HUES64 (cell line): ENCODE measurements at regions not wholly inside any gene's neighbourhood (a gene's known extent, or its start where the extent isn't known, plus 50 kb on each side); places are given as distances from the start of the nearest gene placed in this dataset.

Experiments used
- H3K27ac ChIP-seq: 2 replicates; pipeline ENCODE4 v1.7.0; 2013; ENCODE audit warnings: low read depth, low read length, inconsistent platforms
- H3K27me3 ChIP-seq: 2 replicates; pipeline ENCODE4 v1.6.1; 2013; ENCODE audit warnings: mild to moderate bottlenecking, low read length; ENCODE audit not compliant: insufficient read depth
- H3K36me3 ChIP-seq: 2 replicates; pipeline ENCODE4 v1.6.1; 2013; ENCODE audit warnings: mild to moderate bottlenecking, low read length; ENCODE audit not compliant: insufficient read depth
- H3K4me1 ChIP-seq: 2 replicates; pipeline ENCODE4 v1.6.1; 2013; ENCODE audit warnings: mild to moderate bottlenecking, low read length, moderate library complexity; ENCODE audit not compliant: insufficient read depth
- H3K4me3 ChIP-seq: 2 replicates; pipeline ENCODE4 v1.5.1; 2013; ENCODE audit warnings: mild to moderate bottlenecking, low read length, moderate library complexity
- H3K9ac ChIP-seq: 2 replicates; pipeline ENCODE4 v1.6.1; 2013; ENCODE audit warnings: mild to moderate bottlenecking, low read depth, low read length
- H3K9me3 ChIP-seq: 2 replicates; pipeline ENCODE4 v1.6.1; 2013; ENCODE audit warnings: low read depth, low read length; ENCODE audit not compliant: insufficient read depth
- WGBS: fragments of 150-250, 120-280 bp; methylation state at CpG from one replicate; pipeline ENCODE4 v1.1.7; 2013; ENCODE audit warnings: missing lambda C conversion rate; 5-methylcytosine and 5-hydroxymethylcytosine counted together

DNA sequence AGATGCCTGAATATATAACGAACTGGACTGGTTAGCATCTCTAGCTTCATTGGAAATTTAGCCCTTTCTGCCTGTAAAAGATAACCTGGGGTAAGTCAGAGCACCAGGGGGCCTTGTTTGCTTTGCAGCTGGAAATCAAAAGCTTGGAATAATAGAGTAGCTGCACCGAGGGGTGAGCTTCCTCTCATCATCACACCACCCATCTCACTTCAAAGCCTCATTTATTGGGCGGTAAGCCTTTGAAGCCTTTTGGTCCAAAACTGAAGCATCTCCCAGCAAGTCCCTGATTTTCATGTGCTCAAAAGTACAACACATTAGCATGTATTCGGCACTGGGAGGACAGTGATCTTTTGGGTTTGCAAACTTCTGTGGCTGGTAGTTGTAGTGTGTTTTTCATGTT, 405.1 kb downstream of the FOXO1 start:
- Histone ChIP-seq H3K4me1 (peaks cover 4% of the 10 kb centered on the region; the same call in 1 of the 2 replicates), H3K9ac (no peak overlapping the region), H3K27me3 (no peaks in the 10 kb centered on the region), H3K4me3 (no peak overlapping the region), H3K36me3 (no peaks in the 10 kb centered on the region), H3K27ac (no peak overlapping the region), H3K9me3 (no peaks in the 10 kb centered on the region)
- WGBS, result 56% methylated on average over 4 of the region's 4 CpGs

DNA sequence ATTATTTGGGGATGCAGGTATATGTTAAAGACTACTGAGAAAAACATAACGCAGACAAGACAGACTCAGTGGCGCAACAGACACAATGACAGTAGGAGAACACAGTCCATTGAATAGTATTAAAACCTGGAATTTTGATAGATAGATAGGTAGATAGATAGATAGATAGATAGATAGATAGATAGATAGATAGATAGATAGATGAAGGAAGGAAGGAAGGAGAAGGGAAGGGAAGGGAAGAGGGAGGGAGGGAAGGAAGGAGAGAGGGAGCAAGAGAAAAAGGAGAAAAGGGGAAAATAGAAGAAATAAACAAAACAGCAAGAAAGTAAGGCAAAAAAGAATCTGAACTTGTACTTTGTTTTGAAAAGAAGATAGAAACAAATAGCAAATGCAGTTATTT, 404.5 kb downstream of the FOXO1 start:
- H3K27ac ChIP-seq, result no peak overlapping the region
- no peak overlapping the region for H3K4me3 ChIP-seq
- H3K9me3 ChIP-seq, result no peaks in the 10 kb centered on the region
- no peaks in the 10 kb centered on the region for H3K27me3 ChIP-seq
- 94% methylated on average over 2 of the region's 2 CpGs for WGBS
- no peaks in the 10 kb centered on the region for H3K36me3 ChIP-seq
- H3K4me1 ChIP-seq, result peaks cover 4% of the 10 kb centered on the region; the same call in 1 of the 2 replicates
- no peak overlapping the region for H3K9ac ChIP-seq

DNA sequence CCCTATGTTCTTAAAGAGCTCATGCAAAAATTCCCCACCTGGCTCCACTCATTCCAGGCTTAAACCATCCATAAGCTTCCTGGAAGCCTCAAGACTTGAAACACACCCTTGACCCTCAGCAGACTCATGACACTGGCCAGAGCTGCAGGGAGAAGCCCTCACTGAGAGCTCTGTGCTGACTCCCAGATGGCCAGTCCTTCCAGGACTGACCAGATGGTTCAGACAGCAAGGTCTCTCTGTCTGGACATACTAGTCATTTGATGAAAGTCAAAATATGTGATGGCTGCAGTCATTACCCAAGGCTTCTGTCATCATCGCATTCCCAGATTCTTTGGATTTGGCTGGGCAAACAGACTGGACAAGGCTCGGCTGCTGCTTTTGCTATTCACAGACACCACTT, 397.4 kb downstream of the FOXO1 start:
- H3K27ac ChIP-seq, result no peak overlapping the region
- 96% methylated on average over 2 of the region's 2 CpGs for WGBS
- H3K27me3 ChIP-seq, result no peaks in the 10 kb centered on the region
- no peaks in the 10 kb centered on the region for H3K9me3 ChIP-seq
- no peak overlapping the region for H3K9ac ChIP-seq
- H3K4me1 ChIP-seq, result peaks cover 12% of the 10 kb centered on the region; the same call in 1 of the 2 replicates
- H3K4me3 ChIP-seq, result no peak overlapping the region
- H3K36me3 ChIP-seq, result no peaks in the 10 kb centered on the region

DNA sequence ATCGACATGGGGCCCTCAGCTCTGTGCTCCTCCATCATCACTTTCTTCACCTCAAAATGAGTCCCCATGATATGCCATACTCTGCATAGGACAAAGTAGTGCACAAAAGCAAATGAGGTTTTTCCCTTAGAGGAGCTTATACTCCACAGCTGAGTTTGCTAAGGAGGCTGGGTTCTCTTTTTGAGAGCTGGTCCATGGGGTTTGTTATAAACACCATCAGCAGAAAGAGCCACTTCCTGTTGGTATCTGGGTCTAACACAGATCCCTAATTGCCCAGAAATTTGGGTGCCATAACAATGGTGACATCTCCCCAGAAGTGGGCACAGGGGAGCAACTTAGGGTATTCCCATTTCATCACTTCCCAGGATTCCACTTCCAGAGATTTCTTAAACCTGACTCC, 395.7 kb downstream of the FOXO1 start:
- Histone ChIP-seq H3K27ac (no peak overlapping the region), H3K4me3 (no peak overlapping the region), H3K9ac (no peak overlapping the region), H3K36me3 (no peaks in the 10 kb centered on the region), H3K27me3 (no peaks in the 10 kb centered on the region), H3K9me3 (no peaks in the 10 kb centered on the region), H3K4me1 (peaks cover 12% of the 10 kb centered on the region; the same call in 1 of the 2 replicates)
- 97% methylated on average over 1 of the region's 1 CpG for WGBS

DNA sequence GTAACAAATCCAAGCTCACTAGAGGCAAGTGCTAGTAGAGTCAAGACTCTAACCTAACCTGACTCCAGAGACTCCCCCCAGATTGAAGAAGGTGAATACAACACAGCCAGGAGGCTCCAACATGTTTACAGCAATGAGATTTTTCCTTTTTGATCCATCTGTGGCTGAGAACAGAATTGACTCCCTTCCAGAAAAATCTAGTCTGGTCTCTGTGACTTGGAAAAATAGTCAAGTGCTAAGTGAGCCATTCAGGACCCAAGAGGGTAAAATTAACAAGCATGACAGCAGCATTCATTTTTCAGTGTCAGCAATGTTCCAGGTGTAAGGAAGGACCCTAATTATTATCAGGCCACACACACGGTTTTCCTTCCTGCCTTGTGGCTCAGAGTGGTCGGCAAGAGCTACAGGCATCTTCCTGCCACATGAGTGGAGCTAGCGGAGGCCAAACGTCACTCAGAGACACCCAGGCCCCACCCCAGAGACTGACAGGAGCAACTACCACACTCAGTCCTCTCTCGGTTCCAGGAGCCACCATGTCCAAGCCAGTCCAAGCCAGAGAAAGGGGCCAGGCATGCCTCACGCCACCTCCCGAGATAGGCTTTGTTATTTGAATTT, 395.1 kb downstream of the FOXO1 start:
- H3K9me3 ChIP-seq, result no peaks in the 10 kb centered on the region
- H3K27ac ChIP-seq, result no peak overlapping the region
- WGBS, result 85% methylated on average over 7 of the region's 7 CpGs
- H3K4me3 ChIP-seq, result no peak overlapping the region
- H3K9ac ChIP-seq, result no peak overlapping the region
- H3K27me3 ChIP-seq, result no peaks in the 10 kb centered on the region
- no peaks in the 10 kb centered on the region for H3K36me3 ChIP-seq
- H3K4me1 ChIP-seq, result peaks cover 12% of the 10 kb centered on the region; the same call in 1 of the 2 replicates

DNA sequence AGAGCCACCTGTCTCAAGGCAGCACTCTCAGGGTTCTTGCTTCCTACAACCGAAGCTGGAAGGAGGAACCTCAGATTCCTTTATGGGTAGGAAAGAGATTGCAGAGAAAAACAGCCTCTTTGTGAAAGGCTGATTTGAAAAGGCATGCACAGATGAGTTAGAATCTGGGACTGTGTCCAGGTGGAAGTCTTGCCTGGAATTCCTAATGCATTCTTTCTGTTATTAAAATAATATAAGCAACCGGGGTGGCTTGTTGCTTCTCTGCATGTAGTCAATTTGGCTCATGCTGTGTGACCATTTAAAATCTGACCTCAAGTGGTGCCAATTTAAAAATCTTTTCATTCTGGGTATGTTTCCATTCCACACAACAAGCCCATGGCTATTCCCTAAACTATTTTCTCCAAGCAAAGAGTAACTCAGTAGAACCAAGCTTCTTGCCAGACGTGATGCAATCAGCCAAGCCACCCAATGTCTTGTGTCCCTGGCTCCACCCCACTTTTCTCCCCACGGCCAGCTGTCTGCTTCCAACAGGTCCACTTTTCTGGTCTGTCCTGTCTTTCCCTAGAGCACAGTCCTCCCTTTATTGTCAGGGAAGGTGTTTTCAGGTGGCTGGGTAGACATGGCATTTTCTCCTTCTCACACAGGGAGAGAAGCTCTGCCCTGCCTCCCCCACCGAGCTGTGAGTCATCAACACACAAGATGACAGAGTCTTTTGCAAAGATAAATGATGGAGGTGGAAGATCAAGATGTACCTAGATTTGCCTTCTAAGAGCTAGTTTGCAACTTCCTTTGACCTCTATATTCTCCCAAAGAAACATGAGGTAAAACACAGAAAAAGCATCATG, 394.3 kb downstream of the FOXO1 start:
- Histone ChIP-seq H3K36me3 (no peaks in the 10 kb centered on the region), H3K27ac (no peak overlapping the region), H3K27me3 (no peaks in the 10 kb centered on the region), H3K9ac (no peak overlapping the region), H3K9me3 (no peaks in the 10 kb centered on the region), H3K4me3 (no peak overlapping the region), H3K4me1 (peaks cover 12% of the 10 kb centered on the region; the same call in 1 of the 2 replicates)
- WGBS, result 55% methylated on average over 4 of the region's 5 CpGs

DNA sequence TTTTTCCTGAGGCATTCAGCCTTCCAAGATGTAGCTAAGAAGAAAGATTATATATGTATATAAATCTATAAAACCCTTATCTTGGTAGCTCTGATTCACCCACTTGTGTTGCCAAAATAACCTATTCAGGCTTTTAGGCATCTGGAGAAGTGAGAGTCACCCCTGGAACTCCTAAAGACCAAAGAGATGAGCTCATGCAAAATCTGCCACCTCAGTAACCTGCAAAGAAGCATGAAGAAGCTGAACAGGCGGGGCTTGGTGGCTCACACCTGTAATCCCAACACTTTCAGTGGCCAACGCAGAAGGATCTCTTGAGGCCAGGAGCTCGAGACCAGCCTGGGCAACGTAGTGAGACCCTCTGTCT, 393.7 kb downstream of the FOXO1 start:
- no peak overlapping the region for H3K27ac ChIP-seq
- H3K36me3 ChIP-seq, result no peaks in the 10 kb centered on the region
- H3K4me1 ChIP-seq, result peaks cover 12% of the 10 kb centered on the region; the same call in 1 of the 2 replicates
- no peak overlapping the region for H3K9ac ChIP-seq
- H3K27me3 ChIP-seq, result no peaks in the 10 kb centered on the region
- WGBS, result 91% methylated on average over 3 of the region's 4 CpGs
- no peaks in the 10 kb centered on the region for H3K9me3 ChIP-seq
- H3K4me3 ChIP-seq, result no peak overlapping the region

DNA sequence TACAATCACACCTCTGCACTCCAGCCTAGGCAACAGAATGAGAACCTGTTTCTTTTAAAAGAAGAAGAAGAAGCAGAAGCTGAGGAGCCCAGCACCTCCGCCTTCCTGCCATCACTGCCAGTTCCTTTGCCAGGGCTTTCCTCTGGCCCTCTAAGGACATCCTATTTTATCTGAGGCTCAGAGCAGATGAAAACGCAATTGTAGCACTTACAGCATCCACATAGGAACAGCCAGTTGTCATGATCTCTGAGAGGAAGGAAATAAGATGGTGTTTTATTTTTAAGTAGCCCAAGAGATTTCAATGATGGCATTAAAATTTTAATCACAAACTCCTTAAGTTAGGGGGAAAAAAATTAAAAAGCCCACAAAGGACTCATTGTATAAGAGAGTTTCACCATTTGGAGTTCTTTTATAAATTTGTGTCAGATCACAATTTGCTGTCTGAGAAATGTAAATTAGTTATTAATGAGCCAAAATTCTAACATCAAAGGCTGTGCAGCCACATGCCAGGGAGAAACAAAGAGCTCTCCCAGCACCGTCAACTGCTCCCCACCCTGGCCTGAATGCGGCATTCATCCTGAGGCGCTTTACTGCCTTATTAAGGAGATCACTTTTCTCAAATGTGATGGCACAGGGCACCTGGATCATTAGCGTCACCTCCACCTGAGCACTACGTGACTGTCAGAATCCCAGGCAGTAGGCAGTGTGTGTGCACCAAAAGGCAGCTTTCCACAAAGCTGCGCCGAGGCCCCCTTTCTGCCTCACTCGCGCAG, 393.0 kb downstream of the FOXO1 start:
- Histone ChIP-seq H3K27ac (no peak overlapping the region), H3K4me3 (no peak overlapping the region), H3K9ac (no peak overlapping the region), H3K9me3 (no peaks in the 10 kb centered on the region), H3K4me1 (peaks cover 12% of the 10 kb centered on the region; the same call in 1 of the 2 replicates), H3K36me3 (no peaks in the 10 kb centered on the region), H3K27me3 (no peaks in the 10 kb centered on the region)
- 87% methylated on average over 11 of the region's 11 CpGs for WGBS

DNA sequence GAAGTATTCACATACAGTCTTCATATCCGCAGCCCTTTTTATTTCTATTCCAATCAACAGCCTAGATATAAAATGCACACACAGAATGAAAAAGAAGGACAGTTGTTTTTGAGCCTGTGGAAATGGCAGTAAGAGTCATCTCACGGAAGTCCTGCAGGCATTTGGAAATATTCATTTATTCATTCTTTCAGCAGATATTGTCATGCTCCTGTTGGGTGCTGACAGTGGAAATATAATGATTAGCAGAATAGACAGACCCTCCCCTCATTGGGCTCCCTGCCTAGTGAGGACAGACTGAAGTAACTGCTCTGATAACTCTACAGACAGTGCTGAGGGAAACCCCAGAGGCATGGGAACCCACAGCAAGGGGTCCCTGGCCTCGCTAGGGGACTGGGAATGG, 392.3 kb downstream of the FOXO1 start:
- Histone ChIP-seq H3K9me3 (no peaks in the 10 kb centered on the region), H3K27ac (no peak overlapping the region), H3K4me1 (peaks cover 12% of the 10 kb centered on the region; the same call in 1 of the 2 replicates), H3K27me3 (no peaks in the 10 kb centered on the region), H3K4me3 (no peak overlapping the region), H3K9ac (no peak overlapping the region), H3K36me3 (no peaks in the 10 kb centered on the region)
- 75% methylated on average over 3 of the region's 3 CpGs for WGBS

DNA sequence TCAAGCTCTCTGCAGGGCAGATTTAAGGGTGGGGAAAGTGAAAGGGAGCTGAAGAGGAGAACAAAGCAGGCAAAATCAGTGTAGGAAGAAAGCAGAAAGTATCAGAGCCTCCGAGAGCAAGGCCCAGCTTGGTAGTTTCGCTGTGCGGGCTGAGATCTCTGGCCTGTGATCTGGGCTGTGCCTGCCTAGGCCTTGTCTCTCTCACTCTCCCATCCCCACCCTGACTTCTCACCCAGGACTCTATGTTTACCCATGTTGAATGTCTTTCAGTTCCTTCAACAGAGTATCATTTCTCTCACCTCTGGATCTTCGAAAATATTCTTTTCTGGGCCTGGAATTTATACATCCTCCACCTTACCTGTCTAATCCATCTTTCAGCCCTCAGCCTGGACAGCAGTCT, 391.3 kb downstream of the FOXO1 start:
- peaks cover 12% of the 10 kb centered on the region; the same call in 1 of the 2 replicates for H3K4me1 ChIP-seq
- H3K27ac ChIP-seq, result no peak overlapping the region
- no peak overlapping the region for H3K9ac ChIP-seq
- no peaks in the 10 kb centered on the region for H3K9me3 ChIP-seq
- no peaks in the 10 kb centered on the region for H3K27me3 ChIP-seq
- no peaks in the 10 kb centered on the region for H3K36me3 ChIP-seq
- no peak overlapping the region for H3K4me3 ChIP-seq
- 95% methylated on average over 4 of the region's 4 CpGs for WGBS

DNA sequence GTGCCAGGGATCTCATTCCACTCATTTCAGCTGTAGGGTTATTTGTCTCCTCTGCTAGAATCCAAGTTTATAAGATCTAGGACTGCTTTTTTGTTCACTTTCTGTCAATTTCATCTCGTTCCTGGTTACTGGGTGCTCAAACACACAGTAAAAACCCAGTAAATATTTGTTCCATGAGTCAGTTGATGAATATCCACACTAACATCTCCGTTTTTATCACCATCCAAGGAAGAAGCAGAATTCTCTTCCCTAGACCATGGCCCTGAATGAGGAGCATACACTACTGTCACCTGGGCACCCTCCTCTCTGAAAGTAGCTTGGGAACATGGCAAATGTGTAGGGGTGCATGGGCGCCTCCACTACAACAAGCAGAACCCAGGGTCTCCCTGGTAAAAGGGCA, 390.8 kb downstream of the FOXO1 start:
- H3K36me3 ChIP-seq, result no peaks in the 10 kb centered on the region
- 86% methylated on average over 3 of the region's 3 CpGs for WGBS
- H3K4me3 ChIP-seq, result no peak overlapping the region
- H3K4me1 ChIP-seq, result peaks cover 12% of the 10 kb centered on the region; the same call in 1 of the 2 replicates
- H3K27me3 ChIP-seq, result no peaks in the 10 kb centered on the region
- no peaks in the 10 kb centered on the region for H3K9me3 ChIP-seq
- H3K27ac ChIP-seq, result no peak overlapping the region
- no peak overlapping the region for H3K9ac ChIP-seq
